Mucosa of descending colon (tissue), 3 donors: ENCODE measurements at regions not wholly inside any gene's neighbourhood (a gene's known extent, or its start where the extent isn't known, plus 50 kb on each side); places are given as distances from the start of the nearest gene placed in this dataset.

Experiments used
- ATAC-seq: fragments of 200-7000 bp; cut with Tn5 transposase; one replicate; pipeline ENCODE4 v1.9.1; 2020; ENCODE audit warnings: mild to moderate bottlenecking, moderate library complexity
- DNase-seq, 3 donors: peaks; one replicate each; pipeline ENCODE4 v3.0.0-alpha.2; 2020
- H3K36me3 ChIP-seq: fragments of 200-600 bp; one replicate; pipeline ENCODE4 v1.8.0; 2021; ENCODE audit warnings: low read depth, mild to moderate bottlenecking
- H3K4me1 ChIP-seq: fragments of 200-600 bp; one replicate; pipeline ENCODE4 v1.8.0; 2021; ENCODE audit warnings: low read depth, mild to moderate bottlenecking
- H3K4me3 ChIP-seq: fragments of 200-600 bp; one replicate; pipeline ENCODE4 v1.8.0; 2021; ENCODE audit warnings: mild to moderate bottlenecking
- H3K9me3 ChIP-seq: fragments of 200-600 bp; one replicate; pipeline ENCODE4 v1.8.0; 2021; ENCODE audit warnings: mild to moderate bottlenecking
- intact Hi-C, 2 donors: fragments of 100-400 bp; cut with DNase I in 1 of 2; cut with micrococcal nuclease in 1 of 2; formaldehyde crosslinking; loops; one replicate each; pipeline versions ENCODE4 v1.11.0 to v1.11.1; 2022; cut with DNase I, micrococcal nuclease
- TF ChIP-seq, protein P1 (sequence below): fragments of 200-600 bp; IDR thresholded peaks from one replicate; pipeline ENCODE4 v1.8.0; 2022; ENCODE audit warnings: antibody characterized with exemption, mild to moderate bottlenecking
- donor health status: DM: no; HTN: no; CAD: no; lungs with moderate emphysema.
- donor health status: DM: no; HTN: no; CAD: no.
- donor health status: DM: no; HTN: yes; CAD: no.

DNA sequence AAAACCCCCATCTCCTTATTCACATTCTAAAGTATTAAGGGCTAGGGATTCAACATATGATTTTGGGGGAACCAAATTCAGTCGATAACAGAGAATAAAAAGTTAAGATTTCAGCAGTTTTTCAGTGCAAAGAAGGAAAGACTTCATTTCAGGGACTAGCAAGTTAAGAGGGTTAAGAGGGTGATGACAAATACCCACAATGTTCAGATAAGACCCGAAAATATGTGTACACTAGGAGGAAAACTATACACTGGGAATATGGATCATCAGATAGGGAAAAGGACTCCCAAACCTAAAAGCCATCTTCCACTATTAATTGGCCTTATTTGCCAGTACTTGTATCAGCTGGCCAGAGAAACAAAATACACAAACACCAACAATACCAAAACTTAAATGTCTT, 824.2 kb downstream of the SLC16A7 start:
- ATAC-seq (no peak), DNase-seq (no peak)
- Histone ChIP-seq H3K4me3 (no peak overlapping the region), H3K4me1 (no peaks in the 10 kb centered on the region), H3K36me3 (no peaks in the 10 kb centered on the region), H3K9me3 (peaks cover 35% of the 10 kb centered on the region)
- TF ChIP-seq, protein P1, sequence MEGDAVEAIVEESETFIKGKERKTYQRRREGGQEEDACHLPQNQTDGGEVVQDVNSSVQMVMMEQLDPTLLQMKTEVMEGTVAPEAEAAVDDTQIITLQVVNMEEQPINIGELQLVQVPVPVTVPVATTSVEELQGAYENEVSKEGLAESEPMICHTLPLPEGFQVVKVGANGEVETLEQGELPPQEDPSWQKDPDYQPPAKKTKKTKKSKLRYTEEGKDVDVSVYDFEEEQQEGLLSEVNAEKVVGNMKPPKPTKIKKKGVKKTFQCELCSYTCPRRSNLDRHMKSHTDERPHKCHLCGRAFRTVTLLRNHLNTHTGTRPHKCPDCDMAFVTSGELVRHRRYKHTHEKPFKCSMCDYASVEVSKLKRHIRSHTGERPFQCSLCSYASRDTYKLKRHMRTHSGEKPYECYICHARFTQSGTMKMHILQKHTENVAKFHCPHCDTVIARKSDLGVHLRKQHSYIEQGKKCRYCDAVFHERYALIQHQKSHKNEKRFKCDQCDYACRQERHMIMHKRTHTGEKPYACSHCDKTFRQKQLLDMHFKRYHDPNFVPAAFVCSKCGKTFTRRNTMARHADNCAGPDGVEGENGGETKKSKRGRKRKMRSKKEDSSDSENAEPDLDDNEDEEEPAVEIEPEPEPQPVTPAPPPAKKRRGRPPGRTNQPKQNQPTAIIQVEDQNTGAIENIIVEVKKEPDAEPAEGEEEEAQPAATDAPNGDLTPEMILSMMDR, result no peak
- intact Hi-C loops, result no loop called here

DNA sequence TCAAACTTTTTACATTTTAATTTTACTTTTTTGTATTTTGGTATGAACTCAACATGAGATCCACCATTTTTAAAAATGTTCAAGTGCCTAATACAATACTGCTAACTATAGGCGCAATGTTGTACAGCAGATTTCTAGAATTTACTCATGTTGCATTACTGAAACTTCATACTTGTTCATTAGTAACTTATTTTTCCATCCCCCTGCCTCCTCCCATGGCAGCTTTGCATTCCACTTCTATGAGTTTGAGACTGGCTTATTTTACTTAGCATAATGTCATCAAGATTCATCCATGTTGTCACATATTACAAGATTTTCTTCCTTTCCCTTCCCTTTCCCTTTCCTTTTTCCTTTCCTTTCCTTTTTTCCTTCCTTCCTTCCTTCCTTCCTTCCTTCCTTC, 825.9 kb downstream of the SLC16A7 start:
- no peaks in the 10 kb centered on the region for H3K36me3 ChIP-seq
- TF ChIP-seq, protein P1, result no peak
- intact Hi-C loops, result no loop called here
- ATAC-seq (no peak), DNase-seq (no peak)
- peaks cover 19% of the 10 kb centered on the region for H3K9me3 ChIP-seq
- H3K4me3 ChIP-seq, result no peak overlapping the region
- H3K4me1 ChIP-seq, result no peaks in the 10 kb centered on the region

DNA sequence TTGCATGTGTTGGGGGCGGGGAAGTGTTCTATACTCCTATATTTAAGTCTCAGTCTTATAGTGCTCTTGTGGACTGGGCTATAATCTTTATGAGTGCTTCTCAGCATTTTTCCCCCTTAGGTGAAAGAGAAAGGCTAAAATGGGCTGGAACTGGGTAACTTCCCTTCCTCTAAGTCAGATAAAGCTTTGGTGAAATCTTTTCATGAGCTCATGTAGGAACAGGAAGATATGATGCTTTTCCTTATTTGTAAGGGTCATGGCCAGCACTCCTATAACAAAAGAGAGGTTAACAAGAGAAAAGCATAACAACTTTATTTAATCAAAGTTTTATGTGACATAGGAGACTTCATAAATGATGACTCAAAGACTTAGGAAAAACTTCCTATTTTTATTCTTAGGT, 841.5 kb downstream of the SLC16A7 start:
- Histone ChIP-seq H3K9me3 (peaks cover 18% of the 10 kb centered on the region), H3K4me1 (no peaks in the 10 kb centered on the region), H3K4me3 (no peak overlapping the region), H3K36me3 (no peaks in the 10 kb centered on the region)
- TF ChIP-seq, protein P1, result no peak
- intact Hi-C loops, result no loop called here
- no peak for ATAC-seq
- DNase-seq, result no peak

DNA sequence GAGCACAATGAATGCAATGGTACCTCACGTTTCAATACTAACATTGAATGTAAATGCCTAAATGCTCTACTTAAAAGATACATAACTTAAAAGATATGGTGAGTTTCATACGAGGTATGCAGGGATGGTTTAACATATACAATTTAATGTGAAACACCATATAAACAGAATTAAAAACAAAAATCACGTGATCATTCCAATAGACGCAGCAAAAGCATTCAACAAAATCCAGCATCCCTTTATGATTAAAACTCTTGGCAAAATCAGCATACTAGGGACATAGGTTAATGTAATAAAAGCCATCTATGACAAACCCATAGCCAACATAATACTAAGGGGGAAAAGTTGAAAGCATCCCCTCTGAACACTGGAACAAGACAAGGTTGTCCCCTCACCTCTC, 845.7 kb downstream of the SLC16A7 start:
- intact Hi-C loops, result no loop called here
- Histone ChIP-seq H3K9me3 (peaks cover 18% of the 10 kb centered on the region), H3K4me1 (no peaks in the 10 kb centered on the region), H3K36me3 (no peaks in the 10 kb centered on the region), H3K4me3 (no peak overlapping the region)
- DNase-seq (no peak), ATAC-seq (no peak)
- TF ChIP-seq, protein P1, result no peak

DNA sequence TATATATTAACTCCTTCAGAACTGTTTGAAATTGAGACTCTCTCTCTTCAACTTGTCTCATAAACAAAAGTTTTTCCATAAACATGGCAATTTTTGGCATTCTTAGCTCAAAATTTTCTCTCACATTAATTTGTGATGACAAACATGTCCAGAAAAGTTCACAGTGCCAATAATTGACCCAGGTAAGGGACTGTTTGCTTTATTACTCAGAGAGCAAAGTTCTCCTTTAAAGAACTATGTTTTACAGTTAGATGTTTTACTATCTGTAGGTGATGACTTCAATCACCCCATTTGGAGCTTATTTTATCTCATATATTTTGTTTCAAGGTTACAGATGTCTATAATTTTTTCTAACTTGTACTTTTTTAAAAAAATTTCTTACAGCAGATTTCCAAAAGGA, 855.6 kb downstream of the SLC16A7 start:
- H3K4me3 ChIP-seq, result no peak overlapping the region
- intact Hi-C loops, result no loop called here
- TF ChIP-seq, protein P1, result no peak
- no peaks in the 10 kb centered on the region for H3K36me3 ChIP-seq
- no peaks in the 10 kb centered on the region for H3K4me1 ChIP-seq
- ATAC-seq (no peak), DNase-seq (no peak)
- peaks cover 19% of the 10 kb centered on the region for H3K9me3 ChIP-seq

DNA sequence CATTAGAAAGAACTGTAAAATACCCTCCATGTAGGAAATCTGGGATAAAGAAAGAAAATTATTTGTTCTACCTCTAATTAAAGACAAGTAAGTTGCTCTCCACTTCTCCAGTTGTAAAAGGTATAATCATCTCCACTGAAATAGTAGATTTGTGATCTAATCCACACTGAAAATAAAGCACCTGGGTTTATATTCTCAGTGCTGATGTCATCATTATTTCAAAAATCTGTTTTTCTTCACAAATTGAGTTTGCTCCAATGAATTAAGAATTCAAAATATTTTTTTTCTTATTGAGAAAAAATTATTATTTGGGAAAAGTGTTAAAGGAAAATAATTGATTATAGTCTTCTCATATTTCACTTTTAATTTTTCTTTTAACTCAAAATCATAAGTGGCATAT, 869.2 kb downstream of the SLC16A7 start:
- Histone ChIP-seq H3K9me3 (peaks cover 3% of the 10 kb centered on the region), H3K4me3 (no peak overlapping the region), H3K36me3 (no peaks in the 10 kb centered on the region), H3K4me1 (no peaks in the 10 kb centered on the region)
- no peak for ATAC-seq
- DNase-seq, result no peak
- intact Hi-C loops, result no loop called here
- TF ChIP-seq, protein P1, result no peak
